ENCODE measurements at regions not wholly inside any gene's neighbourhood (a gene's known extent, or its start where the extent isn't known, plus 50 kb on each side); places are given as distances from the start of the nearest gene placed in this dataset.

GRCh38 chr2:8232871-8233270, 449.0 kb upstream of the ID2 start:
- Histone ChIP-seq H3K4me3 (replicated peaks in 1 of 3) (no peak overlapping the region), H3K4me1 (no peaks in the 10 kb centered on the region), H3K27me3 (no peaks in the 10 kb centered on the region), H3K9me3 (no peaks in the 10 kb centered on the region), H3K27ac (no peak overlapping the region), H3K36me3 (no peaks in the 10 kb centered on the region)
- TF ChIP-seq POLR2A (IDR thresholded peaks at IDR 0.05) (no peak), CTCF (IDR thresholded peaks at IDR 0.05) (no peak)
- 94% methylated on average over 1 of the region's 1 CpG for WGBS, 2 donors
- intact Hi-C loops (cut with DNase I), result no loop called here
- DNase-seq, result no peak

- Histone ChIP-seq H3K9me3 (no peaks in the 10 kb centered on the region), H3K4me3 (replicated peaks in 1 of 3) (no peak overlapping the region), H3K27me3 (no peaks in the 10 kb centered on the region), H3K36me3 (no peaks in the 10 kb centered on the region), H3K4me1 (no peaks in the 10 kb centered on the region), H3K27ac (no peak overlapping the region)
- intact Hi-C loops (cut with DNase I), result no loop called here
- WGBS, 2 donors, result 83 to 88% methylated on average over 3 of the region's 3 CpGs
- DNase-seq, result no peak
- TF ChIP-seq POLR2A (IDR thresholded peaks at IDR 0.05) (no peak), CTCF (IDR thresholded peaks at IDR 0.05) (no peak)
Measured at GRCh38 chr2:8234253-8234652, 447.6 kb upstream of the ID2 start.

DNA sequence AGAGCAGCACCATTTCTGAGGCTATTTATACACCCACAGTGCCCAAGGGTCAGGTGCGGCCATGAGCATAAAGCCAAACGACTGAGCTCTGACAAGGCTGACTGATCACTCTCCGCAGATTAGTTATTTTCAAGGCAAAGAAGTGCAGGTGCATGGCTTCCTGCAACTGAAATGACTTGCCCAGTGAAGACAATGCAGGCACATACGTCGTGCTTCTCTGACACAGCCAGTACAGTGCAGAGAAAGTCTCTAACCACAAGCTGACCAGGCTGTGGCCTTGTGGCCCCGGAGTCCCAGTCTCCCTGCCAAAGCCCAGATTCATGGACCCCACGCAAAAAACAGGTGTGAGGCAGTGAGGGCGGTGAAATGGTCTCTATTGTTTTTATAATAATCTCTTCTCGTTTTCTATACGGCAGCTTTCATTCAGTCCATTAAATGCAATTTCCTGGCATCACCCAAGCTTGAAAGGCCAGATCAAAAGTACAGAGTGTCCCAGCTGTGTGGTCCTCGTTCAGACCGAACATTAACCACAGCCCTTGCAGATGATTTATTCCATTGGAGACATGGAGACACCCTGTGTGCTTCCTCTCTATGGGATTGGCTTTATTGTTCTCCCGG, 447.0 kb upstream of the ID2 start:
- H3K4me3 ChIP-seq (replicated peaks in 1 of 3), result no peak overlapping the region

DNA sequence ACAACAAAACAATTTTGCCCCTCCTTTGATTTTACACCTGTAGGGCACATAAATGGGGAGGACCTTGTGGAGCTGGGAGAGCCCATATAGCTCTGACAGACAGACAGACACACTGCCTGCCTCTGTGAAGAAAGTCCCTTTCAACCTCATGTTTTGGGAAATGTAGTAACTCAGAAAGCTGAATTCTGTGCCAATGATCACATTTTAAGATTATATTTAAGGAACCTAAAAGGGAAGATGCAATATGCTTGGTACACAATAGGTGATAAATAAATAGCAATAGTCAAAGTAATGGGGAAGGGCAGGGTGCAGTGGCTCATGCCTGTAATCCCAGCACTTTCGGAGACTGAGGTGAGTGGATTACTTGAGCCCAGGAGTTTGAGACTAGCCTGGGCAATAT, 446.4 kb upstream of the ID2 start:
- H3K4me3 ChIP-seq (replicated peaks in 1 of 3), result no peak overlapping the region
- no peaks in the 10 kb centered on the region for H3K27me3 ChIP-seq
- WGBS, 2 donors, result 94 to 96% methylated on average over 1 of the region's 1 CpG
- H3K9me3 ChIP-seq, result no peaks in the 10 kb centered on the region
- H3K4me1 ChIP-seq, result no peaks in the 10 kb centered on the region
- no peaks in the 10 kb centered on the region for H3K36me3 ChIP-seq
- TF ChIP-seq POLR2A (IDR thresholded peaks at IDR 0.05) (no peak), CTCF (IDR thresholded peaks at IDR 0.05) (no peak)
- DNase-seq, result no peak
- H3K27ac ChIP-seq, result no peak overlapping the region
- intact Hi-C loops (cut with DNase I), result no loop called here

More for the DNA sequence above, 447.0 kb upstream of the ID2 start:
- Histone ChIP-seq H3K36me3 (no peaks in the 10 kb centered on the region), H3K4me1 (no peaks in the 10 kb centered on the region), H3K27me3 (no peaks in the 10 kb centered on the region), H3K27ac (no peak overlapping the region), H3K9me3 (no peaks in the 10 kb centered on the region)
- no peak for TF ChIP-seq POLR2A (IDR thresholded peaks at IDR 0.05)
- no peak for TF ChIP-seq CTCF (IDR thresholded peaks at IDR 0.05)
- WGBS, 2 donors, result 71 to 82% methylated on average over 13 of the region's 13 CpGs
- DNase-seq, result no peak
- intact Hi-C loops (cut with DNase I), result no loop called here

- TF ChIP-seq POLR2A (IDR thresholded peaks at IDR 0.05), result no peak
- no peak for TF ChIP-seq CTCF (IDR thresholded peaks at IDR 0.05)
- intact Hi-C loops (cut with DNase I), result no loop called here
- H3K4me1 ChIP-seq, result no peaks in the 10 kb centered on the region
- no peak for DNase-seq
- H3K4me3 ChIP-seq (replicated peaks in 1 of 3), result no peak overlapping the region
- H3K9me3 ChIP-seq, result no peaks in the 10 kb centered on the region
- 94 to 97% methylated on average over 2 of the region's 2 CpGs for WGBS, 2 donors
- H3K36me3 ChIP-seq, result no peaks in the 10 kb centered on the region
- H3K27ac ChIP-seq, result no peak overlapping the region
- H3K27me3 ChIP-seq, result no peaks in the 10 kb centered on the region
Measured at GRCh38 chr2:8236391-8236790, 445.5 kb upstream of the ID2 start.
